Inferior parietal cortex (tissue), 1 donor: ENCODE measurements at regions not wholly inside any gene's neighbourhood (a gene's known extent, or its start where the extent isn't known, plus 50 kb on each side); places are given as distances from the start of the nearest gene placed in this dataset.

Experiments
- DNase-seq: peaks from one replicate; pipeline ENCODE4 v3.0.0-alpha.2; 2016; ENCODE audit errors: extremely low spot score

- no peak for DNase-seq
These were observed 57.2 kb upstream of the GSE1 start for GRCh38 chr16:85555719-85556455.

- no peak for DNase-seq
These were observed 56.6 kb upstream of the GSE1 start for GRCh38 chr16:85556456-85557082.

GRCh38 chr16:85557083-85557970 lies 55.8 kb upstream of the GSE1 start:
- no peak for DNase-seq

- no peak for DNase-seq
These were observed 55.0 kb upstream of the GSE1 start for GRCh38 chr16:85557971-85558657.

GRCh38 chr16:85560932-85561247 lies 52.2 kb upstream of the GSE1 start:
- no peak for DNase-seq

- no peak for DNase-seq
These were observed 51.7 kb upstream of the GSE1 start for GRCh38 chr16:85561248-85562092.

- DNase-seq = no peak
These were observed 50.9 kb upstream of the GSE1 start for GRCh38 chr16:85562093-85562786.

GRCh38 chr16:85563034-85563433 lies 50.1 kb upstream of the GSE1 start:
- DNase-seq = no peak
